ENCODE measurements at regions not wholly inside any gene's neighbourhood (a gene's known extent, or its start where the extent isn't known, plus 50 kb on each side); places are given as distances from the start of the nearest gene placed in this dataset.

DNA sequence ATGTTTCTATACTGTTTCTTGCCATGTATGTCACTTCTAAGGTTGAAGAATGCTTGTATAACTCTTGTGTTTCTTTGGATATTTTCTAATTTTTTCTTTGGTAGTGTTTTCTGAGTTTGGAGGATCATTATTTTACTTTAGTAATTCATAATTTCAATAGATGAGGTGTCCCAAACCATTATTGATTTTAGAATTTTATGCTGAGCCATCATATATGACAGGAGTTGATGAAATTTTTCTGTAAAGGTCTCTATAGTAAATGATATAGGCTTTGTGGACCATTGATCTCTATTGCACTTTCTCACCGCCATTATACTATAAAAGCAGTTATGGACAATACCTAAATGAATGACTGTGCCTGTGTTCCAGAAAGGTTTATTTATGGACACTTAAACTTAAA lies 183.3 kb upstream of the PPP1R3A start:
- TF ChIP-seq CTCF (conservative IDR thresholded peaks at IDR 0.05): no peak
- no peak overlapping the region for H3K27ac ChIP-seq

DNA sequence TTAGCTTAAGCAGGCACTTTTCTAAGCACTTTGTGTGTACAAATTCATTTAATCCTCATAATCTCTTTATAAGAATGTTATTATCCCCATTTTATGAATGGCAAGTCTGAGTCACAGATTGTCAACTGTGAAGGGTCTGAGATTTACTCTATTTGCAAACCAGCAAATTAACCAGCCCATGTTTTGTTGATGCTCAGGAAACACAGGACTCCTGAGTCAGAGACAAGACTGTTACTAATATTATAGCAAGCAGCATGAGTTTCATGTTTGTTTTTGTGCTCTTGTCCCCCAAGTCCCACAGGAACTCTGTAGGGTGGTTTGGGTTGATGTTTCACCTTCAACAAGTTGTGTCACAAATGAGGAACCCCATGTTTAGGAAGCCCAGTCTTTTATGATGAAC lies 182.0 kb upstream of the PPP1R3A start:
- TF ChIP-seq CTCF (conservative IDR thresholded peaks at IDR 0.05): no peak
- no peak overlapping the region for H3K27ac ChIP-seq

GRCh38 chr7:114099337-114099736 lies 180.5 kb upstream of the PPP1R3A start:
- H3K27ac ChIP-seq: no peak overlapping the region
- no peak for TF ChIP-seq CTCF (conservative IDR thresholded peaks at IDR 0.05)

DNA sequence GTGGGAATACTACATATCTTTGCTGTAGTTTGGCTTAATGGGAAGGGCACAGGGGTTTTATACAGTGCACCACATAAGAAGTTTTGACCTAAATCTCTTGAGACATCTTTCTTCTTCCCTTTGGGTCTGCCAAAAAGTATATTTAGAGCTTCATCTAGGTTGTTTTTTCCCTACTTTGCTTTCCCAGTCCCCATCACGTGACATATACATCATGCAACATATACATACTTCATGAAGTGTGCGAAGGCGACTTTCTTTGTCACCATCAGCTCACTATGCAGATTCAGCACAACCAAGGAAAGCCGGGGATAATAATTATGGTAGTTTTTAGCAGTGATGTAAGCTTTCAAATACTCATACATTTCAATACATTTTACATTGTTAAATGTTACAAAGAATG lies 177.1 kb upstream of the PPP1R3A start:
- no peak overlapping the region for H3K27ac ChIP-seq
- no peak for TF ChIP-seq CTCF (conservative IDR thresholded peaks at IDR 0.05)

DNA sequence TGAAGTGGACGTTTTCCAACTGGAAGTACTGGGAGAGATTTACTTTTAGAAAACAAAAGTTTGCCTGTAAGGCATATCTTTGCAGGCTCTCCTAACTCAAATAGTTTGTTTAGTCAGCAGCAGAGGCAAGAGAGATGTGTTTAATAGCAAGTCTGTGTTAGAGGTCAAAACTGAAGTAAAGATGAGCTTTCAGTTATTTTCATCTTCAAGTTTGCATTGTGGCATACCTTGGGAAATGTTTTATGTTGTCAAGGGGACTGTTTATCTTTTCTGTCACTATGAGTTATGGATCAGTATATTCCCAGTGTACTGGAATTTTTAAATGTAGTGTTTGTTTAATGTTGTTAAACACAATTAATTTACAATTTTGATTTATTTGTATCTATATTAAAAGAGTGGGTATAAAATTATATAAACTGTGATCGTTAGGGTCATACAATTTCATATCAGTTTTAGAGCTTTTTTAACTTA lies 169.7 kb upstream of the PPP1R3A start:
- no peak for TF ChIP-seq CTCF (conservative IDR thresholded peaks at IDR 0.05)
- H3K27ac ChIP-seq: no peak overlapping the region

DNA sequence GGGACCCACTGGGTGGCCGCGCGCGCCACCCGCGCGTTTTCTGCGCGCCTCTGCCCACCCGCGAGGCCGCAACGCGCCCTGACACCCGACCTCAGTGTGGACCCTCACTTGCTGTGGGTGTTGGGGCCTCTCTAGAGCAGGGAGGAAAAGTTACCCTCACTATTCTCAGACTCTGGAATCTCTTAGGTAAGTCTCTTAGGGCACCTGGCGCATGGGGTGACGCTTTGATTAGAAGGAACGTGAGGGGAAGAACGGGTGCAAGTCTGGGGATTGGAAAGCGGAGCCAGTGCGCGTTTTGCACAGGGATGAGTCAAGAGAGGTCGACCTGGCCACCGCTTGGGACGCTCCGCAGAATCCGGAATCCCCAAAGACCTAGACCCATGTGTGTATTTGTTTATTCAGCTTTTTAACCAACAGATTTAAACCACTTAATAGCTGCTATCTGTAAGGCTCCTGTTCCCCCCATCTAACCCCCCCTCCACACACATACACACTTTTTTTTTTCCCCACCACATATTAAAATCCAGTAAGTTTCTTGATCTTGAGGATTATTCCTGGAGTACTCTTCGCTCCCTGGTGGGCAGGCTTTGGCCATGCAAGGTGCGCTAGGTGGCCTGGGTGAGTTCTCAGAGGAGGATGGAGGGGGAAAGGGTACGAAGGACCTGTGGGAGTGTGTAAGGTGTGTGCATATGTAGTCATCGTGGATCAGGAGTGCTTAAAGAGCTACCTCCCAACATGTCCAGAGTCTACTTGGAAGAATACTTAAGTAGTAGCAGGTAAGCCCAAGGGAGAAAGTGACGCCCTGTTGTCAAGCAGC lies 169.1 kb upstream of the PPP1R3A start:
- TF ChIP-seq CTCF (conservative IDR thresholded peaks at IDR 0.05): no peak
- H3K27ac ChIP-seq: no peak overlapping the region

GRCh38 chr7:114086914-114087652 lies 168.3 kb upstream of the PPP1R3A start:
- no peak overlapping the region for H3K27ac ChIP-seq
- no peak for TF ChIP-seq CTCF (conservative IDR thresholded peaks at IDR 0.05)
